IMR-90 (cell line): ENCODE measurements at regions not wholly inside any gene's neighbourhood (a gene's known extent, or its start where the extent isn't known, plus 50 kb on each side); places are given as distances from the start of the nearest gene placed in this dataset.

Experiments used
- ATAC-seq: fragments of 200-7000 bp; cut with Tn5 transposase; 2 replicates; pipeline ENCODE4 v1.9.1; 2020; ENCODE audit warnings: low read depth, mild to moderate bottlenecking, moderate library complexity
- BruUV-seq: library from RNA; stranded (reverse); fragments of 400-500 nt; replicated peaks from 2 replicates; lab custom pipeline; 2021; lab: Mats Ljungman, UMichigan
- CTCF ChIA-PET: fragments of 300-600 bp; formaldehyde crosslinking; extraction: SDS; loops from one replicate; lab custom pipeline; 2021; ENCODE audit warnings: antibody characterized with exemption; lab: Yijun Ruan, JAX
- POLR2A ChIA-PET: fragments of 300-600 bp; sonication (Branson Sonifier 250); formaldehyde crosslinking; loops from one replicate; lab custom pipeline; 2022; ENCODE audit warnings: antibody characterized with exemption; ENCODE audit not compliant: unreplicated experiment; lab: Charles Lee
- DNase-seq: peaks from one replicate; pipeline ENCODE4 v3.0.0; 2013
- H2AFZ ChIP-seq: replicated peaks from 2 replicates; pipeline ENCODE3; 2013; ENCODE audit warnings: low read length, mild to moderate bottlenecking; ENCODE audit not compliant: poor library complexity
- H2AK5ac ChIP-seq: 2 replicates; pipeline ENCODE4 v1.6.1; 2013; ENCODE audit warnings: low read depth, low read length, inconsistent platforms
- H2AK9ac ChIP-seq: replicated peaks from 2 replicates; pipeline ENCODE3; 2013; ENCODE audit warnings: mild to moderate bottlenecking, low read depth, low read length, moderate library complexity; ENCODE audit not compliant: poor library complexity
- H2BK120ac ChIP-seq: 2 replicates; pipeline ENCODE4 v1.6.1; 2013; ENCODE audit warnings: low read depth, low read length, inconsistent platforms
- H2BK15ac ChIP-seq: 3 replicates; pipeline ENCODE4 v1.6.1; 2013; ENCODE audit warnings: low read depth, low read length, inconsistent platforms
- H2BK20ac ChIP-seq: 2 replicates; pipeline ENCODE4 v1.6.1; 2013; ENCODE audit warnings: low read depth, mild to moderate bottlenecking, inconsistent platforms, low read length, moderate library complexity
- H2BK5ac ChIP-seq: 2 replicates; pipeline ENCODE4 v1.6.1; 2013; ENCODE audit warnings: mild to moderate bottlenecking, low read depth, low read length, inconsistent platforms; ENCODE audit not compliant: poor library complexity, severe bottlenecking
- H3K14ac ChIP-seq: replicated peaks from 2 replicates; pipeline ENCODE4 v1.6.1; 2013; ENCODE audit warnings: low read depth, low read length, inconsistent platforms
- H3K18ac ChIP-seq: 2 replicates; pipeline ENCODE4 v1.6.1; 2013; ENCODE audit warnings: low read depth, low read length, control low read depth
- H3K23ac ChIP-seq: 2 replicates; pipeline ENCODE4 v1.6.1; 2013; ENCODE audit warnings: low read depth, low read length, inconsistent platforms
- H3K27ac ChIP-seq: 2 replicates; pipeline ENCODE4 v1.5.1; 2013; ENCODE audit warnings: mild to moderate bottlenecking, control low read depth, low read length; ENCODE audit not compliant: insufficient read depth
- H3K27me3 ChIP-seq: 2 replicates; pipeline ENCODE4 v1.6.1; 2013; ENCODE audit warnings: low read length; ENCODE audit not compliant: control insufficient read depth, insufficient read depth
- H3K36me3 ChIP-seq: 2 replicates; pipeline ENCODE4 v1.6.1; 2013; ENCODE audit warnings: low read length, mixed read lengths; ENCODE audit not compliant: control insufficient read depth, insufficient read depth
- H3K4ac ChIP-seq: 2 replicates; pipeline ENCODE4 v1.6.1; 2013; ENCODE audit warnings: low read depth, low read length, inconsistent platforms
- H3K4me1 ChIP-seq: 2 replicates; pipeline ENCODE4 v1.6.1; 2013; ENCODE audit warnings: low read length, mixed read lengths; ENCODE audit not compliant: control insufficient read depth, insufficient read depth
- H3K4me2 ChIP-seq: 2 replicates; pipeline ENCODE4 v1.6.1; 2013; ENCODE audit warnings: low read depth, mild to moderate bottlenecking, control low read depth, low read length, moderate library complexity
- H3K4me3 ChIP-seq: 2 replicates; pipeline ENCODE4 v1.5.1; 2013; ENCODE audit warnings: low read depth, mild to moderate bottlenecking, control low read depth, low read length, moderate library complexity; ENCODE audit not compliant: insufficient read depth
- H3K56ac ChIP-seq: 2 replicates; pipeline ENCODE4 v1.6.1; 2013; ENCODE audit warnings: low read length, inconsistent platforms; ENCODE audit not compliant: insufficient read depth; ENCODE audit errors: extremely low read depth
- H3K79me1 ChIP-seq, 2 experiments: 2 replicates each; pipeline ENCODE4 v1.6.1; 2013; ENCODE audit warnings: low read length in 2 of 2, inconsistent platforms in 1 of 2, low read depth in 1 of 2
- H3K9ac ChIP-seq: 2 replicates; pipeline ENCODE4 v1.6.1; 2013; ENCODE audit warnings: low read depth, low read length, control low read depth
- H3K9me1 ChIP-seq: 2 replicates; pipeline ENCODE4 v1.6.1; 2013; ENCODE audit warnings: low read length, inconsistent platforms; ENCODE audit not compliant: insufficient read depth
- H3K9me3 ChIP-seq: 2 replicates; pipeline ENCODE4 v1.6.1; 2013; ENCODE audit warnings: low read length; ENCODE audit not compliant: control insufficient read depth, insufficient read depth
- H4K20me1 ChIP-seq: 2 replicates; pipeline ENCODE4 v1.6.1; 2013; ENCODE audit warnings: low read length, inconsistent platforms; ENCODE audit not compliant: insufficient read depth
- H4K5ac ChIP-seq: 2 replicates; pipeline ENCODE4 v1.6.1; 2013; ENCODE audit warnings: mild to moderate bottlenecking, low read depth, low read length, control low read depth
- H4K8ac ChIP-seq, 2 experiments: 2 replicates each; pipeline ENCODE4 v1.6.1; 2013; ENCODE audit warnings: low read depth in 2 of 2, low read length in 2 of 2, control low read depth in 1 of 2, inconsistent platforms in 1 of 2
- H4K91ac ChIP-seq: 2 replicates; pipeline ENCODE4 v1.6.1; 2013; ENCODE audit warnings: low read depth, low read length, inconsistent platforms; ENCODE audit not compliant: insufficient read depth
- BHLHE40 ChIP-seq: fragments of 150-350 bp; IDR thresholded peaks from 2 replicates; pipeline ENCODE4 v1.6.1; 2016; ENCODE audit warnings: mild to moderate bottlenecking, low read depth, low read length
- CHD1 ChIP-seq: IDR thresholded peaks from 2 replicates; pipeline ENCODE4 v1.6.1; 2012; ENCODE audit warnings: low read depth, low read length, improper control_type of control experiment
- RAD21 ChIP-seq: IDR thresholded peaks from 2 replicates; pipeline ENCODE4 v1.6.1; 2012; ENCODE audit warnings: low read length, improper control_type of control experiment
- SMC3 ChIP-seq: fragments of 150-350 bp; IDR thresholded peaks from 2 replicates; pipeline ENCODE4 v1.6.1; 2016; ENCODE audit warnings: low read depth, mild to moderate bottlenecking, antibody characterized with exemption, low read length, moderate library complexity
- WGBS, 2 experiments: methylation state at CpG; one replicate each; pipeline versions ENCODE4 v1.1.5 to v1.1.7; 2013; ENCODE audit warnings: missing lambda C conversion rate in 2 of 2; ENCODE audit not compliant: insufficient read length in 1 of 2; ENCODE audit errors: extremely low coverage in 2 of 2; 5-methylcytosine and 5-hydroxymethylcytosine counted together
- dilution Hi-C: fragments of 300-500 bp; cut with HindIII; formaldehyde crosslinking; loops from one replicate; pipeline ENCODE4 v1.14.3; 2018; ENCODE audit warnings: low sequenced_read_pairs; ENCODE audit not compliant: unreplicated experiment
- in situ Hi-C: fragments of 300-500 bp; cut with MboI; formaldehyde crosslinking; loops from 3 replicates; pipeline ENCODE4 v1.14.3; 2019; ENCODE audit warnings: low sequenced_read_pairs, inconsistent platforms, mixed read lengths
- intact Hi-C: fragments of 100-400 bp; cut with micrococcal nuclease; formaldehyde crosslinking; loops from 2 replicates; pipeline ENCODE4 v1.10.0; 2022
- TF ChIP-seq, protein P1 (sequence below): fragments of 150-350 bp; IDR thresholded peaks from 2 replicates; pipeline ENCODE4 v1.6.1; 2016; ENCODE audit warnings: low read depth, mild to moderate bottlenecking, low read length, moderate library complexity, borderline replicate concordance

DNA sequence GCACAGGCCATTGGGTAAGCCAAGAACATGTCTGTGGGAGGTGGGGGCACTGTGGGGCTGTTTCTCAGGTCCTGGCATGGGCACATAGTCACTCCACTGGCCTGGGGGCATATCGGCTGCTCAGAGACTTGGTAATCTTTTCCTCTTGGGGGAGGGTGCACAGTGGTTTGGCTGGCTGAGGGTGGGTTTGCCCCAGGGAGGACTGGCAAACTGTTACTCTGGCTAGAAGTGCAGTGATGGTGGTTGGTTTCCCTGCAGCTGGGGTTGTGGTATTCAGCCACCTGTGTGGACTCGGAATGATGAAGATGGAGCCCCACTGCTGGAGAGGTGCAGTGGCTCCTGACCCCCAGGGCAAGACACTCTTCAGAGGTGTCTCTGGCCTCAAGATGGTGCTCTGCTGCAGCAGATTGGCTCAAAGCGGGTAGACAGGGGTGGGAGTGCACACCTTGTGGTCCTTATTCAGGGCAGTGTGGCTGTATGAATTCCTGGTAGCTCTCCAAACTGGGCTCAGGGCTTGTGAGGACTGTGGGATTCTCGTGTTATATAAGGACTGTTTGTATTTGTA, 74.1 kb upstream of the DDHD1 start:
- POLR2A ChIA-PET, result no interaction called here
- ATAC-seq, result no peak
- CTCF ChIA-PET, result no interaction called here

More for the DNA sequence above, 74.1 kb upstream of the DDHD1 start:
- H4K5ac ChIP-seq, result no peak overlapping the region
- H2BK15ac ChIP-seq, result no peak overlapping the region
- H4K8ac ChIP-seq, result no peak overlapping the region
- H4K91ac ChIP-seq, result no peak overlapping the region
- no peak overlapping the region for H2AFZ ChIP-seq
- no peak overlapping the region for H3K18ac ChIP-seq
- no peak overlapping the region for H2BK120ac ChIP-seq
- DNase-seq, result no peak
- H3K79me1 ChIP-seq, result no peaks in the 10 kb centered on the region
- intact Hi-C loops, result no loop called here
- no peak overlapping the region for H3K4ac ChIP-seq
- no peak overlapping the region for H2BK5ac ChIP-seq
- no peak overlapping the region for H3K23ac ChIP-seq
- dilution Hi-C loops, result no loop called here
- H3K4me3 ChIP-seq, result no peak overlapping the region
- H3K4me1 ChIP-seq, result no peaks in the 10 kb centered on the region
- H2BK20ac ChIP-seq, result no peak overlapping the region
- H3K27me3 ChIP-seq, result peaks cover 4% of the 10 kb centered on the region
- H3K9me1 ChIP-seq, result no peaks in the 10 kb centered on the region
- no peak for TF ChIP-seq CHD1
- TF ChIP-seq BHLHE40, result no peak
- TF ChIP-seq, protein P1, sequence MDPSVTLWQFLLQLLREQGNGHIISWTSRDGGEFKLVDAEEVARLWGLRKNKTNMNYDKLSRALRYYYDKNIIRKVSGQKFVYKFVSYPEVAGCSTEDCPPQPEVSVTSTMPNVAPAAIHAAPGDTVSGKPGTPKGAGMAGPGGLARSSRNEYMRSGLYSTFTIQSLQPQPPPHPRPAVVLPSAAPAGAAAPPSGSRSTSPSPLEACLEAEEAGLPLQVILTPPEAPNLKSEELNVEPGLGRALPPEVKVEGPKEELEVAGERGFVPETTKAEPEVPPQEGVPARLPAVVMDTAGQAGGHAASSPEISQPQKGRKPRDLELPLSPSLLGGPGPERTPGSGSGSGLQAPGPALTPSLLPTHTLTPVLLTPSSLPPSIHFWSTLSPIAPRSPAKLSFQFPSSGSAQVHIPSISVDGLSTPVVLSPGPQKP, result no peak
- TF ChIP-seq SMC3, result no peak
- TF ChIP-seq RAD21, result no peak
- no peak overlapping the region for H3K27ac ChIP-seq
- no peak overlapping the region for H3K4me2 ChIP-seq
- 0 out of 2 replicates have a peak, but pooled peaks cover 2% of the 10 kb centered on the region for H3K9me3 ChIP-seq
- no peak overlapping the region for H3K56ac ChIP-seq
- no peaks in the 10 kb centered on the region for H4K20me1 ChIP-seq
- no peaks in the 10 kb centered on the region for H3K36me3 ChIP-seq
- BruUV-seq, result no TSS peak
- no peak overlapping the region for H3K9ac ChIP-seq
- no CpG with 5 or more reads among the region's 4 CpGs for WGBS, 2 experiments
- H2AK9ac ChIP-seq, result no peak overlapping the region
- no peak overlapping the region for H3K14ac ChIP-seq
- H2AK5ac ChIP-seq, result no peak overlapping the region
- in situ Hi-C loops, result no loop called here
